ENCODE measurements at regions not wholly inside any gene's neighbourhood (a gene's known extent, or its start where the extent isn't known, plus 50 kb on each side); places are given as distances from the start of the nearest gene placed in this dataset.

DNA sequence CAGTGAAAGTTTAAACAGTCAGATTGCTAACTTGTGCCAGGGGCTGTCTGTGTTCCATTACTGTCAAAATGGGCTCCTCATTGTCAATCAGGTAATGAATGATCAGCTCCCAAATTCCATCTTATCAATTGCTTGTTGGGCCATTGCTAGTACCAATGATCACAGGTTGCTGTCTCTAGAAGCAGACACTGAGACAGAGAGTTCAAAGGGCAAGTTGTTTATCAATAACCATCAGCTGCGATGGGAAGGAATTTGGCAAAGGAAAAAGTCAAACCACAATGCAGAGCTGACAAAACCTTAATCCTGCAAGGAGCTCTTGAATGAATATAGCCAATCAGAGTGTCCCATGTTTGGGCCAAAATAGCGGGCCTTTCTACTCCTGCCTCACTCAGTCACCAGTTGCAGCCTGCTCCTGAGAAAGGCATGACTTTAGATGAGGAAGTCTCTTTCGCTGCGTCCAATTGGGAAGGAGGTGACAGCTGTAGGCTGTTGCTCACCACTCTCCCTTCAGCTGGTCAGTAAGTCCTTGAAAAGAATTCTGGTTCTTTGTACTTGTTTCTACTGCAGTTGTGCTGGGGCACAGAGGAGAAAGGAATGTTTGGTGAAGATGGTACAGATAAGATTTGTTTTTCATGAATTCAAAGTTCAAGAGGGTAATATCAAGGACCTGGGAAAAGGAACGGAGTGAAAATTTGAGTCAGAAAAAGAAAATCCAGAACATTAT lies 179.2 kb upstream of the PDE3A start:
- H3K4me2 ChIP-seq (ENCODE audit: extremely low read depth, insufficient read depth, low read length), result no peak overlapping the region
- no peak overlapping the region for H3K9ac ChIP-seq (ENCODE audit: insufficient read depth, low read length)
- no peak overlapping the region for H3K27ac ChIP-seq (ENCODE audit: insufficient read depth, low read length)
- no peak overlapping the region for H2AFZ ChIP-seq (ENCODE audit: low read length)
- H3K79me2 ChIP-seq (ENCODE audit: control insufficient read depth, insufficient read depth, low read length), result no peaks in the 10 kb centered on the region
- H3K4me3 ChIP-seq (replicated peaks in 1 of 4; ENCODE audit: control extremely low read depth in 1 of 4, insufficient read depth in 1 of 4, low read depth in 3 of 4, low read length in 4 of 4), result no peak overlapping the region
- H3K9me3 ChIP-seq (ENCODE audit: control insufficient read depth, insufficient read depth, low read depth, low read length), result no peaks in the 10 kb centered on the region
- no peaks in the 10 kb centered on the region for H3K27me3 ChIP-seq (ENCODE audit: control insufficient read depth, insufficient read depth, low read length)
- H3K4me1 ChIP-seq (ENCODE audit: control insufficient read depth, extremely low read depth, insufficient read depth, low read length), result no peaks in the 10 kb centered on the region
- peak in 1 of 2 donors; percentile 52 for DNase-seq (ENCODE audit: low read depth in 2 of 2)
- TF ChIP-seq, protein P1, sequence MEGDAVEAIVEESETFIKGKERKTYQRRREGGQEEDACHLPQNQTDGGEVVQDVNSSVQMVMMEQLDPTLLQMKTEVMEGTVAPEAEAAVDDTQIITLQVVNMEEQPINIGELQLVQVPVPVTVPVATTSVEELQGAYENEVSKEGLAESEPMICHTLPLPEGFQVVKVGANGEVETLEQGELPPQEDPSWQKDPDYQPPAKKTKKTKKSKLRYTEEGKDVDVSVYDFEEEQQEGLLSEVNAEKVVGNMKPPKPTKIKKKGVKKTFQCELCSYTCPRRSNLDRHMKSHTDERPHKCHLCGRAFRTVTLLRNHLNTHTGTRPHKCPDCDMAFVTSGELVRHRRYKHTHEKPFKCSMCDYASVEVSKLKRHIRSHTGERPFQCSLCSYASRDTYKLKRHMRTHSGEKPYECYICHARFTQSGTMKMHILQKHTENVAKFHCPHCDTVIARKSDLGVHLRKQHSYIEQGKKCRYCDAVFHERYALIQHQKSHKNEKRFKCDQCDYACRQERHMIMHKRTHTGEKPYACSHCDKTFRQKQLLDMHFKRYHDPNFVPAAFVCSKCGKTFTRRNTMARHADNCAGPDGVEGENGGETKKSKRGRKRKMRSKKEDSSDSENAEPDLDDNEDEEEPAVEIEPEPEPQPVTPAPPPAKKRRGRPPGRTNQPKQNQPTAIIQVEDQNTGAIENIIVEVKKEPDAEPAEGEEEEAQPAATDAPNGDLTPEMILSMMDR (conservative IDR thresholded peaks at IDR 0.05 in 1 of 2, IDR thresholded peaks at IDR 0.05 in 1 of 2; ENCODE audit: low read depth in 1 of 2, low read length in 2 of 2), result no peak
- TF ChIP-seq EZH2 (IDR thresholded peaks at IDR 0.05; ENCODE audit: low read length, missing control alignments), result no peak
- no peaks in the 10 kb centered on the region for H4K20me1 ChIP-seq (ENCODE audit: control insufficient read depth, extremely low read depth, insufficient read depth, low read length)
- H3K36me3 ChIP-seq (ENCODE audit: control insufficient read depth, insufficient read depth, low read length), result no peaks in the 10 kb centered on the region

DNA sequence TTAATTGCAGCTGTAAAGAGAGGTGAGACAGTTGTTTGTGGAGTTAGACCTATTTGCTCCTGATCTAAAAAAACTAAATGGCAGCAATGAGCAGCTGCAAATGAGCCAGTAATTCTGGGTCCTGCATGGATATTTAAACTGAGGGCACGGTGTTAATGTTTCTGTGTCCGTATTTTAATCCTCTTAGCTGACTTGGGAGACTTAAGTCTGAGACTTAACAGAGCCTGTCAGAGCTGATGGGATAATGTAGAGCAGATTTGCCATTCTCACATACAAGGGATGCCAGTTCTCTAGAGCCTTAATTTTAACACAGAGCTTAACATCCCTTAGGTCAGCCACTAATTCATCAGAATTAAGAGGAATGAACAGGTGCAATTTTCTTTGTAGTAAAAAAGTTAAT lies 178.6 kb upstream of the PDE3A start:
- TF ChIP-seq, protein P1 (conservative IDR thresholded peaks at IDR 0.05 in 1 of 2, IDR thresholded peaks at IDR 0.05 in 1 of 2; ENCODE audit: low read depth in 1 of 2, low read length in 2 of 2), result no peak
- TF ChIP-seq EZH2 (IDR thresholded peaks at IDR 0.05; ENCODE audit: low read length, missing control alignments), result no peak
- Histone ChIP-seq H4K20me1 (ENCODE audit: control insufficient read depth, extremely low read depth, insufficient read depth, low read length) (no peaks in the 10 kb centered on the region), H3K9ac (ENCODE audit: insufficient read depth, low read length) (no peak overlapping the region), H3K27me3 (ENCODE audit: control insufficient read depth, insufficient read depth, low read length) (no peaks in the 10 kb centered on the region), H3K79me2 (ENCODE audit: control insufficient read depth, insufficient read depth, low read length) (no peaks in the 10 kb centered on the region), H3K4me3 (replicated peaks in 1 of 4; ENCODE audit: control extremely low read depth in 1 of 4, insufficient read depth in 1 of 4, low read depth in 3 of 4, low read length in 4 of 4) (no peak overlapping the region), H3K36me3 (ENCODE audit: control insufficient read depth, insufficient read depth, low read length) (no peaks in the 10 kb centered on the region), H2AFZ (ENCODE audit: low read length) (no peak overlapping the region), H3K27ac (ENCODE audit: insufficient read depth, low read length) (no peak overlapping the region), H3K9me3 (ENCODE audit: control insufficient read depth, insufficient read depth, low read depth, low read length) (no peaks in the 10 kb centered on the region), H3K4me1 (ENCODE audit: control insufficient read depth, extremely low read depth, insufficient read depth, low read length) (no peaks in the 10 kb centered on the region), H3K4me2 (ENCODE audit: extremely low read depth, insufficient read depth, low read length) (no peak overlapping the region)
- no peak for DNase-seq (ENCODE audit: low read depth in 2 of 2)

DNA sequence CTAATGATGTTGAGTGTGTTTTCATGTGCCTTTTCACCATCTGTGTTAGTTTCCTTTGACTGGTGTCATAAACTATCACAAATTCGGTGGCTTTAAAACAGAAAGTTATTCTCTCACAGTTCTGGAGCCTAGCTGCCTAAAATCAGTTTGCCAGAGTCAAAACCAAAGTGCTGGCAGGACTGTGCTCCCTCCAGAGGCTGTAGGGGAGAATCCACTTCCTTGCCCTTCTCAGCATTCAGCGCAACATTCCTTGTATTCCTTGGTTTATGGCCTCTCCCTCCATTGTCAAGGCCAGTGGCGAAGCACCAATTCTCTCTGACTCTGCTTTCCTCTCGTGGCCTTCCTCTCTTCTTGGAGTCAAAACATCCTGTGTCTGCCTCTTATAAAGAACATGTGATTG lies 174.2 kb upstream of the PDE3A start:
- TF ChIP-seq EZH2 (IDR thresholded peaks at IDR 0.05; ENCODE audit: low read length, missing control alignments), result no peak
- TF ChIP-seq, protein P1 (conservative IDR thresholded peaks at IDR 0.05 in 1 of 2, IDR thresholded peaks at IDR 0.05 in 1 of 2; ENCODE audit: low read depth in 1 of 2, low read length in 2 of 2), result peak; percentile 33 to 46
- peak overlapping the region; percentile 10 for H2AFZ ChIP-seq (ENCODE audit: low read length)
- DNase-seq (ENCODE audit: low read depth in 2 of 2), result peak; percentile 11 to 27
- no peaks in the 10 kb centered on the region for H3K4me1 ChIP-seq (ENCODE audit: control insufficient read depth, extremely low read depth, insufficient read depth, low read length)
- no peaks in the 10 kb centered on the region for H4K20me1 ChIP-seq (ENCODE audit: control insufficient read depth, extremely low read depth, insufficient read depth, low read length)
- H3K36me3 ChIP-seq (ENCODE audit: control insufficient read depth, insufficient read depth, low read length), result no peaks in the 10 kb centered on the region
- no peak overlapping the region for H3K9ac ChIP-seq (ENCODE audit: insufficient read depth, low read length)
- no peak overlapping the region for H3K4me3 ChIP-seq (replicated peaks in 1 of 4; ENCODE audit: control extremely low read depth in 1 of 4, insufficient read depth in 1 of 4, low read depth in 3 of 4, low read length in 4 of 4)
- no peak overlapping the region for H3K4me2 ChIP-seq (ENCODE audit: extremely low read depth, insufficient read depth, low read length)
- no peaks in the 10 kb centered on the region for H3K9me3 ChIP-seq (ENCODE audit: control insufficient read depth, insufficient read depth, low read depth, low read length)
- no peak overlapping the region for H3K27ac ChIP-seq (ENCODE audit: insufficient read depth, low read length)
- H3K79me2 ChIP-seq (ENCODE audit: control insufficient read depth, insufficient read depth, low read length), result no peaks in the 10 kb centered on the region
- no peaks in the 10 kb centered on the region for H3K27me3 ChIP-seq (ENCODE audit: control insufficient read depth, insufficient read depth, low read length)

Measured in fibroblast of lung (primary cell).